Liver (tissue), 8 donors: ENCODE measurements at regions not wholly inside any gene's neighbourhood (a gene's known extent, or its start where the extent isn't known, plus 50 kb on each side); places are given as distances from the start of the nearest gene placed in this dataset.

Experiments
- DNase-seq: peaks from one replicate; pipeline ENCODE4 v3.0.0-alpha.2; 2017; ENCODE audit warnings: low spot score
- H3K27ac ChIP-seq, 2 donors: one replicate each; pipeline ENCODE4 v1.7.0; 2013; ENCODE audit warnings: inconsistent platforms in 2 of 2, low read length in 2 of 2, control low read depth in 1 of 2, low read depth in 1 of 2, mild to moderate bottlenecking in 1 of 2
- H3K27me3 ChIP-seq, 4 donors: one replicate each; pipeline versions ENCODE4 v1.6.1 to v1.7.0; 2013; ENCODE audit warnings: low read length in 3 of 4, inconsistent platforms in 1 of 4, mild to moderate bottlenecking in 1 of 4, moderate library complexity in 1 of 4; ENCODE audit not compliant: control insufficient read depth in 4 of 4, insufficient read depth in 4 of 4
- H3K36me3 ChIP-seq, 4 donors: one replicate each; pipeline versions ENCODE4 v1.6.1 to v1.7.0; 2013; ENCODE audit warnings: low read length in 3 of 4, mild to moderate bottlenecking in 3 of 4, low read depth in 1 of 4, moderate library complexity in 1 of 4; ENCODE audit not compliant: control insufficient read depth in 4 of 4, insufficient read depth in 3 of 4
- H3K4me1 ChIP-seq, 4 donors: one replicate each; pipeline versions ENCODE4 v1.6.1 to v1.7.0; 2013; ENCODE audit warnings: low read length in 3 of 4, mild to moderate bottlenecking in 3 of 4, moderate library complexity in 1 of 4; ENCODE audit not compliant: control insufficient read depth in 4 of 4, insufficient read depth in 4 of 4
- H3K4me3 ChIP-seq, 3 donors: one replicate each; pipeline versions ENCODE4 v1.6.1 to v1.7.0; 2013; ENCODE audit warnings: low read length in 3 of 3, control low read depth in 1 of 3, low read depth in 1 of 3, mild to moderate bottlenecking in 1 of 3
- H3K9ac ChIP-seq, 2 donors: one replicate each; pipeline ENCODE4 v1.7.0; 2013; ENCODE audit warnings: low read length in 2 of 2, mild to moderate bottlenecking in 2 of 2, moderate library complexity in 2 of 2, control low read depth in 1 of 2, low read depth in 1 of 2
- H3K9me3 ChIP-seq, 4 donors: one replicate each; pipeline versions ENCODE4 v1.6.1 to v1.7.0; 2013; ENCODE audit warnings: low read length in 3 of 4; ENCODE audit not compliant: control insufficient read depth in 4 of 4
- ATF3 ChIP-seq: IDR thresholded peaks from 2 replicates; pipeline ENCODE4 v1.6.1; 2016; ENCODE audit warnings: antibody characterized with exemption
- CTCF ChIP-seq: fragments of 150-350 bp; IDR thresholded peaks from 2 replicates; pipeline ENCODE4 v1.5.1; 2017; ENCODE audit warnings: improper control_type of control experiment, low read depth, low read length; ENCODE audit not compliant: missing input control
- EGR1 ChIP-seq, 2 donors: IDR thresholded peaks; 2 replicates each; pipeline ENCODE4 v1.6.1; 2016 to 2018; ENCODE audit warnings: antibody characterized with exemption in 2 of 2, low read depth in 2 of 2
- FOXA2 ChIP-seq: IDR thresholded peaks from 2 replicates; pipeline ENCODE4 v1.6.1; 2016; ENCODE audit warnings: antibody characterized with exemption
- GABPA ChIP-seq, 2 donors: IDR thresholded peaks in 1 of 2; conservative IDR thresholded peaks in 1 of 2; 2 replicates each; pipeline ENCODE4 v1.6.1; 2016; ENCODE audit warnings: antibody characterized with exemption in 2 of 2, mild to moderate bottlenecking in 1 of 2, moderate library complexity in 1 of 2
- HNF4A ChIP-seq, 2 donors: conservative IDR thresholded peaks; 2 replicates each; pipeline ENCODE4 v1.6.1; 2016; ENCODE audit warnings: antibody characterized with exemption in 2 of 2, mild to moderate bottlenecking in 2 of 2
- HNF4G ChIP-seq: IDR thresholded peaks from 2 replicates; pipeline ENCODE4 v1.6.1; 2016; ENCODE audit warnings: antibody characterized with exemption
- NR2F2 ChIP-seq: IDR thresholded peaks from 2 replicates; pipeline ENCODE4 v1.6.1; 2016; ENCODE audit warnings: antibody characterized with exemption
- RAD21 ChIP-seq, 2 donors: IDR thresholded peaks; 2 replicates each; pipeline ENCODE4 v1.6.1; 2016; ENCODE audit warnings: antibody characterized with exemption in 2 of 2, mild to moderate bottlenecking in 2 of 2
- REST ChIP-seq: IDR thresholded peaks from 2 replicates; pipeline ENCODE4 v1.6.1; 2016; ENCODE audit warnings: antibody characterized with exemption, mild to moderate bottlenecking
- RXRA ChIP-seq, 2 donors: IDR thresholded peaks; 2 replicates each; pipeline ENCODE4 v1.6.1; 2017 to 2018; ENCODE audit warnings: antibody characterized with exemption in 2 of 2, mild to moderate bottlenecking in 1 of 2
- SP1 ChIP-seq: IDR thresholded peaks from 2 replicates; pipeline ENCODE4 v1.6.1; 2018; ENCODE audit warnings: antibody characterized with exemption, mild to moderate bottlenecking
- TAF1 ChIP-seq: conservative IDR thresholded peaks from 2 replicates; pipeline ENCODE4 v1.6.1; 2016; ENCODE audit warnings: antibody characterized with exemption, mild to moderate bottlenecking
- YY1 ChIP-seq: IDR thresholded peaks from 2 replicates; pipeline ENCODE4 v1.6.1; 2016; ENCODE audit warnings: antibody characterized with exemption, mild to moderate bottlenecking
- WGBS: extraction: QIAGEN DNeasy Blood & Tissue Kit; methylation state at CpG from one replicate; pipeline ENCODE4 v1.1.7; 2013; 5-methylcytosine and 5-hydroxymethylcytosine counted together
- TF ChIP-seq, protein P1 (sequence below): IDR thresholded peaks from 2 replicates; pipeline ENCODE4 v1.6.1; 2016; ENCODE audit warnings: antibody characterized with exemption
- donor health status: healthy.
- donor health status: healthy.
- donor health status: healthy.
- donor health status: healthy.
- donor health status: healthy.

GRCh38 chr10:78222096-78222790 lies 188.6 kb downstream of the RPS24 start:
- Histone ChIP-seq H3K4me1 (no peaks in the 10 kb centered on the region), H3K9me3 (no peaks in the 10 kb centered on the region), H3K27ac (no peak overlapping the region), H3K4me3 (no peak overlapping the region), H3K36me3 (no peaks in the 10 kb centered on the region), H3K27me3 (peaks cover 0 to 4% (median 0%) of the 10 kb centered on the region in 4 donors), H3K9ac (no peak overlapping the region)
- no peak for DNase-seq
- 84% methylated on average over 11 of the region's 11 CpGs for WGBS
- TF ChIP-seq, protein P1, sequence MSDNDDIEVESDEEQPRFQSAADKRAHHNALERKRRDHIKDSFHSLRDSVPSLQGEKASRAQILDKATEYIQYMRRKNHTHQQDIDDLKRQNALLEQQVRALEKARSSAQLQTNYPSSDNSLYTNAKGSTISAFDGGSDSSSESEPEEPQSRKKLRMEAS: no peak
- TF ChIP-seq EGR1 (IDR thresholded peaks at IDR 0.05; ENCODE audit: low read depth in 2 of 2) (no peak), YY1 (no peak), GABPA (IDR thresholded peaks at IDR 0.05 in 1 of 2, conservative IDR thresholded peaks at IDR 0.05 in 1 of 2) (no peak), HNF4A (conservative IDR thresholded peaks at IDR 0.05) (no peak), RAD21 (IDR thresholded peaks at IDR 0.05) (no peak), SP1 (no peak), FOXA2 (no peak), RXRA (IDR thresholded peaks at IDR 0.05) (no peak), REST (no peak), NR2F2 (no peak), HNF4G (no peak), TAF1 (no peak)

DNA sequence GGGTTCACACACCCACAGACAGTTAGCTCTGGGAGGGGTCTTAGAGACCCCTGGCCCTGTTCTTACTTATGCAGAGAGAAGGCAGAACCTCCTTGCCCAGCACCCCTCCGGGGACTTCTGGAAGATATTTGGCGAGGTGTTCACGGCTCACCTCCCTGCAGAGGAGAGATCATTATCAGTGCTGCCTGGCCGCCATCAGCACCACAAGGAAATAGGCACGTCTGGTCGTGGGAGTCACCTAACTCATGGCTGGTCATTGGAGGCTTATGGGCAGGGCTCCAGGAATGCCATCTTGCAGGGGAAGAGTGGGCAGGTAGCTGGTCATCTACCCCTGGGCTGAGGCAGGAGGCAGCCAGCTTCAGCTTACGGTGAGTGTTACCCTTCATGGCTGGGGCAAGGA lies 189.4 kb downstream of the RPS24 start:
- no peak for DNase-seq
- H3K9me3 ChIP-seq: no peaks in the 10 kb centered on the region

More for the DNA sequence above, 189.4 kb downstream of the RPS24 start:
- H3K27ac ChIP-seq: no peak overlapping the region
- no peaks in the 10 kb centered on the region for H3K4me1 ChIP-seq
- H3K9ac ChIP-seq: no peak overlapping the region
- peaks cover 0 to 4% (median 0%) of the 10 kb centered on the region in 4 donors for H3K27me3 ChIP-seq
- no peaks in the 10 kb centered on the region for H3K36me3 ChIP-seq
- TF ChIP-seq HNF4G (no peak), ATF3 (no peak), RAD21 (IDR thresholded peaks at IDR 0.05) (no peak), CTCF (no peak), RXRA (IDR thresholded peaks at IDR 0.05) (no peak), EGR1 (IDR thresholded peaks at IDR 0.05; ENCODE audit: low read depth in 2 of 2) (no peak)
- WGBS: 60% methylated on average over 7 of the region's 7 CpGs
- H3K4me3 ChIP-seq: no peak overlapping the region
